ENCODE measurements at regions not wholly inside any gene's neighbourhood (a gene's known extent, or its start where the extent isn't known, plus 50 kb on each side); places are given as distances from the start of the nearest gene placed in this dataset.

- TF ChIP-seq CTCF (optimal IDR thresholded peaks at IDR 0.05 in 1 of 3, IDR thresholded peaks at IDR 0.05 in 1 of 3, conservative IDR thresholded peaks at IDR 0.05 in 1 of 3; ENCODE audit: extremely low read depth in 1 of 3, insufficient read depth in 2 of 3, low read length in 3 of 3) (no peak), EZH2 (IDR thresholded peaks at IDR 0.05; ENCODE audit: low read length) (no peak)
These were observed 89.5 kb upstream of the MANSC4 start for GRCh38 chr12:27869567-27869966.
